WTC11 (cell line): ENCODE measurements at regions not wholly inside any gene's neighbourhood (a gene's known extent, or its start where the extent isn't known, plus 50 kb on each side); places are given as distances from the start of the nearest gene placed in this dataset.

Source experiments
- ATAC-seq: fragments of 200-7000 bp; cut with Tn5 transposase; 2 replicates; pipeline ENCODE4 v1.10.0; 2021; ENCODE audit warnings: mild to moderate bottlenecking, moderate library complexity
- CTCF ChIA-PET: fragments of 300-600 bp; sonication (Branson Sonifier 250); formaldehyde crosslinking; loops from one replicate; lab custom pipeline; 2021; ENCODE audit warnings: antibody characterized with exemption; lab: Charles Lee
- POLR2A ChIA-PET: fragments of 350-600 bp; sonication (Branson Sonifier 250); formaldehyde crosslinking; loops from one replicate; lab custom pipeline; 2021; ENCODE audit warnings: antibody characterized with exemption; lab: Charles Lee
- DNase-seq: peaks from one replicate; pipeline ENCODE4 v3.0.0; 2021; ENCODE audit warnings: low spot score
- H3K27ac Mint-ChIP-seq: 2 replicates; pipeline ENCODE4 v1.8.0; 2021; ENCODE audit warnings: mixed read lengths
- H3K27me3 Mint-ChIP-seq: 2 replicates; pipeline ENCODE4 v1.8.0; 2021; ENCODE audit warnings: low read depth, mild to moderate bottlenecking, moderate library complexity, mixed read lengths
- H3K36me3 Mint-ChIP-seq: 2 replicates; pipeline ENCODE4 v1.8.0; 2021; ENCODE audit warnings: mixed read lengths
- H3K4me1 Mint-ChIP-seq: 2 replicates; pipeline ENCODE4 v1.8.0; 2022; ENCODE audit warnings: mixed read lengths
- H3K4me3 Mint-ChIP-seq: 2 replicates; pipeline ENCODE4 v1.8.0; 2021; ENCODE audit warnings: mild to moderate bottlenecking, moderate library complexity, mixed read lengths
- H3K9me3 Mint-ChIP-seq: 2 replicates; pipeline ENCODE4 v1.8.0; 2021; ENCODE audit warnings: mixed read lengths
- ATF1 ChIP-seq: sonication (generic); formaldehyde crosslinking; IDR thresholded peaks from 2 replicates; pipeline ENCODE4 v1.8.1; 2023; ENCODE audit warnings: mild to moderate bottlenecking, moderate library complexity, missing genetic modification reagents
- CREB1 ChIP-seq: sonication (generic); formaldehyde crosslinking; IDR thresholded peaks from 2 replicates; pipeline ENCODE4 v1.8.0; 2023; ENCODE audit warnings: mild to moderate bottlenecking, missing genetic modification reagents
- CREM ChIP-seq: sonication (generic); formaldehyde crosslinking; IDR thresholded peaks from 2 replicates; pipeline ENCODE4 v1.8.1; 2022; ENCODE audit warnings: mild to moderate bottlenecking, missing genetic modification reagents, moderate library complexity
- FOXK1 ChIP-seq: sonication (generic); formaldehyde crosslinking; IDR thresholded peaks from 2 replicates; pipeline ENCODE4 v1.8.0; 2022; ENCODE audit warnings: mild to moderate bottlenecking, moderate library complexity, missing genetic modification reagents
- MXD4 ChIP-seq: fragments of 250-450 bp; sonication (Bioruptor Pico); IDR thresholded peaks from 2 replicates; pipeline ENCODE4 v1.8.0; 2021; ENCODE audit warnings: mild to moderate bottlenecking, moderate library complexity, borderline replicate concordance
- MYBL2 ChIP-seq: sonication (generic); formaldehyde crosslinking; IDR thresholded peaks from 2 replicates; pipeline ENCODE4 v1.8.1; 2023; ENCODE audit warnings: mild to moderate bottlenecking, moderate library complexity, missing genetic modification reagents
- NFATC4 ChIP-seq: fragments of 250-450 bp; sonication (Bioruptor Pico); IDR thresholded peaks from 2 replicates; pipeline ENCODE4 v1.9.0; 2021; ENCODE audit warnings: mild to moderate bottlenecking
- NFYB ChIP-seq: sonication (generic); formaldehyde crosslinking; conservative IDR thresholded peaks from 2 replicates; pipeline ENCODE4 v1.8.0; 2022; ENCODE audit warnings: low read depth, missing genetic modification reagents
- SMAD3 ChIP-seq: sonication (generic); formaldehyde crosslinking; IDR thresholded peaks from 2 replicates; pipeline ENCODE4 v1.8.0; 2022; ENCODE audit warnings: missing genetic modification reagents, mild to moderate bottlenecking, borderline replicate concordance
- SP1 ChIP-seq: sonication (generic); formaldehyde crosslinking; conservative IDR thresholded peaks from 2 replicates; pipeline ENCODE4 v1.8.1; 2022; ENCODE audit warnings: missing genetic modification reagents
- TEAD1 ChIP-seq: sonication (generic); formaldehyde crosslinking; IDR thresholded peaks from 2 replicates; pipeline ENCODE4 v1.8.0; 2022; ENCODE audit warnings: mild to moderate bottlenecking, missing genetic modification reagents
- TEAD4 ChIP-seq: sonication (generic); formaldehyde crosslinking; IDR thresholded peaks from 2 replicates; pipeline ENCODE4 v1.8.0; 2022; ENCODE audit warnings: mild to moderate bottlenecking, missing genetic modification reagents
- ZNF121 ChIP-seq: sonication (generic); formaldehyde crosslinking; IDR thresholded peaks from 2 replicates; pipeline ENCODE4 v1.8.0; 2023; ENCODE audit warnings: missing genetic modification reagents
- ZNF138 ChIP-seq: sonication (generic); formaldehyde crosslinking; conservative IDR thresholded peaks from 2 replicates; pipeline ENCODE4 v1.8.1; 2022; ENCODE audit warnings: mild to moderate bottlenecking, moderate library complexity, missing genetic modification reagents
- ZNF232 ChIP-seq: sonication (generic); formaldehyde crosslinking; IDR thresholded peaks from 2 replicates; pipeline ENCODE4 v1.8.0; 2022; ENCODE audit warnings: mild to moderate bottlenecking, missing genetic modification reagents
- TF ChIP-seq, protein P1 (sequence below): sonication (generic); formaldehyde crosslinking; IDR thresholded peaks from 2 replicates; pipeline ENCODE4 v1.8.0; 2022; ENCODE audit warnings: mild to moderate bottlenecking, missing genetic modification reagents
- TF ChIP-seq, protein P2 (sequence below): fragments of 250-450 bp; sonication (Bioruptor Pico); conservative IDR thresholded peaks from 2 replicates; pipeline ENCODE4 v1.9.0; 2021; ENCODE audit warnings: mild to moderate bottlenecking
- TF ChIP-seq, protein P3 (sequence below): fragments of 250-450 bp; sonication (Bioruptor Pico); IDR thresholded peaks from 2 replicates; pipeline ENCODE4 v1.9.0; 2021; ENCODE audit warnings: mild to moderate bottlenecking, borderline replicate concordance
- TF ChIP-seq, protein P4 (sequence below): sonication (generic); formaldehyde crosslinking; IDR thresholded peaks from 2 replicates; pipeline ENCODE4 v1.8.1; 2022; ENCODE audit warnings: mild to moderate bottlenecking, moderate library complexity, missing genetic modification reagents
- TF ChIP-seq, protein P5 (sequence below): fragments of 250-450 bp; sonication (Bioruptor Pico); IDR thresholded peaks from 2 replicates; pipeline ENCODE4 v2.1.2; 2022; ENCODE audit warnings: mild to moderate bottlenecking, moderate library complexity
- TF ChIP-seq, protein P6 (sequence below): sonication (generic); formaldehyde crosslinking; conservative IDR thresholded peaks from 2 replicates; pipeline ENCODE4 v1.8.1; 2022; ENCODE audit warnings: mild to moderate bottlenecking, missing genetic modification reagents

DNA sequence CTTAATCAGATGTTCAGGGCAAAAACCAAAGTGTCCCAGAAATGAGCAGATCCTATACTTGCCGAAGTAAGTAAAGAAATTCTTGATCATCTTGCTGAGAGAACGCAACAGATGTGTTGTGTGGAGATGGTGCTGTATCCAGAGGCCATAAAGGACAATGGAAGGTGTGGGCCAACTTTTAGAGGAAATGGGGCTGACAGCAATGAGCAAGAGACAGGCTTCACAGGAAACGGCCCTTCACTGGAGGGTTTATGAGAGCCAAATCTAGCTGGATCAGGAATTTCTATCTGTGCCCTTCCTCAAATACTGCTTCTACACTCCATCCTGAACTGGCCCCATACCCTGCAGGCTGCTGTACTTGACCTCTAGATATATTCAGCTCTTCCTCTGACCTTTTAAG lies 583.9 kb upstream of the DIPK2B start:
- ATAC-seq = no peak
- peak overlapping the region; percentile 23; the same call in 1 of the 2 replicates for H3K27ac Mint-ChIP-seq
- H3K4me3 Mint-ChIP-seq = no peak overlapping the region
- peaks cover 81% of the 10 kb centered on the region for H3K4me1 Mint-ChIP-seq
- no peak for DNase-seq
- ChIA-PET POLR2A (no interaction called here), CTCF (interaction anchor here (0.6 kb wide), 1 partner anchor 153 kb away, joined by 3 read pairs; no protein-coding TSS in a partner anchor)
- no peaks in the 10 kb centered on the region for H3K9me3 Mint-ChIP-seq
- H3K36me3 Mint-ChIP-seq = peaks cover 11% of the 10 kb centered on the region; the same call in 1 of the 2 replicates
- no peaks in the 10 kb centered on the region for H3K27me3 Mint-ChIP-seq
- TF ChIP-seq ZNF121 (CRISPR knock-in tag) (no peak), TEAD4 (CRISPR knock-in tag) (no peak), ATF1 (CRISPR knock-in tag) (no peak), TEAD1 (CRISPR knock-in tag) (no peak)

DNA sequence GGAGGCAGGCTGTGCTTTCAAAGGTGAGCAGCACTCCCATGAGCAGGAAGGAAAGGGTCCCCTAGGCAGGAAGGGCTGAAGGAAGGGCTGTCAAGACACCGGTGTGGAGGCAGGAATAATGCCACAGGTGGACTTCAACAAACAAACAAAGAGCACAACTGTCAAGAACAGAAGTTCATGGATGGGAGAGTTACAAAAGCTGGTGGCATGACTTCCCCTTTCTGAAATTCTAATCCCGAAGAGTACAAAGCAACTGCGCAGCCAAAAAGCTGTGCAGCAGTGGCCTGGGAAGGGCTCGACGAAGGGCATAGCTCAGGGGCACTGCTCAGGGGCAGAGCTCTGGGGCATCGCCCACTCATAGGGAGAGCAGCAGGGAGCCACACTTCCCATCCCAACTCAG lies 582.3 kb upstream of the DIPK2B start:
- ATAC-seq (no peak), DNase-seq (no peak)
- peak overlapping the region; percentile 59; the same call in 1 of the 2 replicates for H3K27ac Mint-ChIP-seq
- peaks cover 11% of the 10 kb centered on the region; the same call in 1 of the 2 replicates for H3K36me3 Mint-ChIP-seq
- ChIA-PET POLR2A (no interaction called here), CTCF (no interaction called here)
- H3K4me1 Mint-ChIP-seq = peaks cover 82% of the 10 kb centered on the region
- TF ChIP-seq CREM (CRISPR knock-in tag) (no peak), TEAD1 (CRISPR knock-in tag) (no peak), FOXK1 (CRISPR knock-in tag) (no peak), TEAD4 (CRISPR knock-in tag) (no peak), MYBL2 (no peak)
- TF ChIP-seq, protein P1, sequence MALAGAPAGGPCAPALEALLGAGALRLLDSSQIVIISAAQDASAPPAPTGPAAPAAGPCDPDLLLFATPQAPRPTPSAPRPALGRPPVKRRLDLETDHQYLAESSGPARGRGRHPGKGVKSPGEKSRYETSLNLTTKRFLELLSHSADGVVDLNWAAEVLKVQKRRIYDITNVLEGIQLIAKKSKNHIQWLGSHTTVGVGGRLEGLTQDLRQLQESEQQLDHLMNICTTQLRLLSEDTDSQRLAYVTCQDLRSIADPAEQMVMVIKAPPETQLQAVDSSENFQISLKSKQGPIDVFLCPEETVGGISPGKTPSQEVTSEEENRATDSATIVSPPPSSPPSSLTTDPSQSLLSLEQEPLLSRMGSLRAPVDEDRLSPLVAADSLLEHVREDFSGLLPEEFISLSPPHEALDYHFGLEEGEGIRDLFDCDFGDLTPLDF (CRISPR knock-in tag) = no peak
- TF ChIP-seq, protein P2, sequence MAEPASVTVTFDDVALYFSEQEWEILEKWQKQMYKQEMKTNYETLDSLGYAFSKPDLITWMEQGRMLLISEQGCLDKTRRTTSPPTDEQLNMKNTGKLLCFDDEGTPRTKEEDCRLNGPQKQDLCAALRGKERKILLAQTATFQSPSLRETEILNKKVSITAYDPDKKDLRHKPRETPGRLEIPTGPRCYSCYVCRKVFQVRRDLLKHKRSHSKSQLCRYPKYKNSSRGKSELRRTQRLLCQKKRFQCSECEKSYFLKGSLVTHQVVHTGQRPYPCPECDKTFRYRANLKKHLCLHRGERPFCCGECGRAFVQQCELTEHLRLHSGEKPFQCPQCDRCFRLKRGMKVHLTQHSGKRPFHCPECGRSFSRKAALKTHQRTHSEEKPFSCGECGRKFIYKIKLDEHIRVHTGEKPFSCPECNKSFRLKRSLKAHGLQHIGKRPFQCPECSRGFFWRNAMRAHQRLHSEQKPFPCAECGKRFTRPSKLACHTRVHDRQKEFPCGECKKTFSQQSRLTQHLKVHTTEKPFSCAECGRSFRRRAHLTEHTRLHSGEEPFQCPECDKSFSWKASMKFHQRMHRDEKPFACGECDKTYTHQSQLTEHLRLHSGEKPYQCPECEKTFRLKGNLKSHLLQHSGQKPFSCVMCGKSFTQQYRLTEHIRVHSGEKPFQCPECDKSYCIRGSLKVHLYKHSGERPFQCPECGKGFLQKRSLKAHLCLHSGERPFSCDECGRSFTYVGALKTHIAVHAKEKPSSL (CRISPR knock-in tag) = no peak
- H3K9me3 Mint-ChIP-seq = no peaks in the 10 kb centered on the region
- no peaks in the 10 kb centered on the region for H3K27me3 Mint-ChIP-seq
- no peak overlapping the region for H3K4me3 Mint-ChIP-seq

DNA sequence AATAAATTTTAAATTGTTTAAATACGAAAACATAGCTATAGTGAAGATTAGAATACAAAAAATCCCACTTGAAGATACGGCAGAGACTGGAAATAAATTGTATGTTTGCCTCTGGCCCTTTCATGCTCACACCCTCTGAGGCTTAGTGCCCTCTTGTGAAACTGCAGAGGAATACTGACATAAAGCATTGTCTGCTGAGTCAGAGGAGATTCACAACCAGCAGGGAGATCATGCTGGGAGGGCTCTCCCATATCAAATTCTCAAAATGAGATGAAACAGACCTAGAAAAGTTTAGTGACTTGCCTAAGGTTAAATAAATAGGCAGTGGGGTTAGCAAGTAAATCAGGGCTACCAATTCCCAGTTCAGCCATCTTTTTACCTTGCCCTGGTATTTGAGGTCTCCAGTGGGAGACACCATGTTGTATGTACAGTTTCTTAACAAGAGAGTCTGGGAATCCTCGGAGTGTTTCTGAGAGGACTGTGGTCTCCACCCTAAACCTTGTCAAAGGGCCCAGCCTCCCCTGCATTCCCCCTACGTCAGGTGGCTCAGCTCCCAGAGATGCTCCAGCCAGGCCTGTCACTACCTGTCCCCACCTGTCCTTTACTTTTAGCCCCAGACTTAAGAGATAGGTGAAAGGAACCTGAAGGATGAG lies 581.4 kb upstream of the DIPK2B start:
- Mint-ChIP-seq H3K4me1 (peaks cover 86% of the 10 kb centered on the region), H3K36me3 (peaks cover 11% of the 10 kb centered on the region; the same call in 1 of the 2 replicates), H3K4me3 (no peak overlapping the region), H3K9me3 (no peaks in the 10 kb centered on the region), H3K27me3 (no peaks in the 10 kb centered on the region), H3K27ac (peak overlapping the region; percentile 72)
- CTCF ChIA-PET = no interaction called here
- ATAC-seq (peak; percentile 57), DNase-seq (no peak)
- POLR2A ChIA-PET = no interaction called here
- TF ChIP-seq SP1 (CRISPR knock-in tag) (no peak), SMAD3 (no peak), ZNF138 (CRISPR knock-in tag) (no peak), NFATC4 (CRISPR knock-in tag) (no peak), CREB1 (CRISPR knock-in tag) (no peak), ZNF232 (no peak), MXD4 (no peak), NFYB (CRISPR knock-in tag) (no peak)
- TF ChIP-seq, protein P3, sequence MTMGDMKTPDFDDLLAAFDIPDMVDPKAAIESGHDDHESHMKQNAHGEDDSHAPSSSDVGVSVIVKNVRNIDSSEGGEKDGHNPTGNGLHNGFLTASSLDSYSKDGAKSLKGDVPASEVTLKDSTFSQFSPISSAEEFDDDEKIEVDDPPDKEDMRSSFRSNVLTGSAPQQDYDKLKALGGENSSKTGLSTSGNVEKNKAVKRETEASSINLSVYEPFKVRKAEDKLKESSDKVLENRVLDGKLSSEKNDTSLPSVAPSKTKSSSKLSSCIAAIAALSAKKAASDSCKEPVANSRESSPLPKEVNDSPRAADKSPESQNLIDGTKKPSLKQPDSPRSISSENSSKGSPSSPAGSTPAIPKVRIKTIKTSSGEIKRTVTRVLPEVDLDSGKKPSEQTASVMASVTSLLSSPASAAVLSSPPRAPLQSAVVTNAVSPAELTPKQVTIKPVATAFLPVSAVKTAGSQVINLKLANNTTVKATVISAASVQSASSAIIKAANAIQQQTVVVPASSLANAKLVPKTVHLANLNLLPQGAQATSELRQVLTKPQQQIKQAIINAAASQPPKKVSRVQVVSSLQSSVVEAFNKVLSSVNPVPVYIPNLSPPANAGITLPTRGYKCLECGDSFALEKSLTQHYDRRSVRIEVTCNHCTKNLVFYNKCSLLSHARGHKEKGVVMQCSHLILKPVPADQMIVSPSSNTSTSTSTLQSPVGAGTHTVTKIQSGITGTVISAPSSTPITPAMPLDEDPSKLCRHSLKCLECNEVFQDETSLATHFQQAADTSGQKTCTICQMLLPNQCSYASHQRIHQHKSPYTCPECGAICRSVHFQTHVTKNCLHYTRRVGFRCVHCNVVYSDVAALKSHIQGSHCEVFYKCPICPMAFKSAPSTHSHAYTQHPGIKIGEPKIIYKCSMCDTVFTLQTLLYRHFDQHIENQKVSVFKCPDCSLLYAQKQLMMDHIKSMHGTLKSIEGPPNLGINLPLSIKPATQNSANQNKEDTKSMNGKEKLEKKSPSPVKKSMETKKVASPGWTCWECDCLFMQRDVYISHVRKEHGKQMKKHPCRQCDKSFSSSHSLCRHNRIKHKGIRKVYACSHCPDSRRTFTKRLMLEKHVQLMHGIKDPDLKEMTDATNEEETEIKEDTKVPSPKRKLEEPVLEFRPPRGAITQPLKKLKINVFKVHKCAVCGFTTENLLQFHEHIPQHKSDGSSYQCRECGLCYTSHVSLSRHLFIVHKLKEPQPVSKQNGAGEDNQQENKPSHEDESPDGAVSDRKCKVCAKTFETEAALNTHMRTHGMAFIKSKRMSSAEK = no peak
- TF ChIP-seq, protein P4, sequence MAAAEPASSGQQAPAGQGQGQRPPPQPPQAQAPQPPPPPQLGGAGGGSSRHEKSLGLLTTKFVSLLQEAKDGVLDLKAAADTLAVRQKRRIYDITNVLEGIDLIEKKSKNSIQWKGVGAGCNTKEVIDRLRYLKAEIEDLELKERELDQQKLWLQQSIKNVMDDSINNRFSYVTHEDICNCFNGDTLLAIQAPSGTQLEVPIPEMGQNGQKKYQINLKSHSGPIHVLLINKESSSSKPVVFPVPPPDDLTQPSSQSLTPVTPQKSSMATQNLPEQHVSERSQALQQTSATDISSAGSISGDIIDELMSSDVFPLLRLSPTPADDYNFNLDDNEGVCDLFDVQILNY (CRISPR knock-in tag) = no peak
- TF ChIP-seq, protein P5, sequence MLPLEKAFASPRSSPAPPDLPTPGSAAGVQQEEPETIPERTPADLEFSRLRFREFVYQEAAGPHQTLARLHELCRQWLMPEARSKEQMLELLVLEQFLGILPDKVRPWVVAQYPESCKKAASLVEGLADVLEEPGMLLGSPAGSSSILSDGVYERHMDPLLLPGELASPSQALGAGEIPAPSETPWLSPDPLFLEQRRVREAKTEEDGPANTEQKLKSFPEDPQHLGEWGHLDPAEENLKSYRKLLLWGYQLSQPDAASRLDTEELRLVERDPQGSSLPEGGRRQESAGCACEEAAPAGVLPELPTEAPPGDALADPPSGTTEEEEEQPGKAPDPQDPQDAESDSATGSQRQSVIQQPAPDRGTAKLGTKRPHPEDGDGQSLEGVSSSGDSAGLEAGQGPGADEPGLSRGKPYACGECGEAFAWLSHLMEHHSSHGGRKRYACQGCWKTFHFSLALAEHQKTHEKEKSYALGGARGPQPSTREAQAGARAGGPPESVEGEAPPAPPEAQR (CRISPR knock-in tag) = no peak
- TF ChIP-seq, protein P6, sequence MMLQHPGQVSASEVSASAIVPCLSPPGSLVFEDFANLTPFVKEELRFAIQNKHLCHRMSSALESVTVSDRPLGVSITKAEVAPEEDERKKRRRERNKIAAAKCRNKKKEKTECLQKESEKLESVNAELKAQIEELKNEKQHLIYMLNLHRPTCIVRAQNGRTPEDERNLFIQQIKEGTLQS (CRISPR knock-in tag) = no peak
